BE2C (cell line): ENCODE measurements at regions not wholly inside any gene's neighbourhood (a gene's known extent, or its start where the extent isn't known, plus 50 kb on each side); places are given as distances from the start of the nearest gene placed in this dataset.
"Not testable (repeated sequence)": the region's sequence is repeated elsewhere in the genome, so short reads cannot be mapped to it uniquely, and the experiment has no call there.

Experiments
- DNase-seq: peaks from one replicate; pipeline ENCODE4 v3.0.0-alpha.2; 2020
- H3K27me3 ChIP-seq: fragments of 250-450 bp; sonication (Bioruptor Pico); 2 replicates; pipeline ENCODE4 v1.5.1; 2020; ENCODE audit warnings: mild to moderate bottlenecking
- H3K36me3 ChIP-seq: fragments of 250-450 bp; sonication (Bioruptor Pico); 2 replicates; pipeline ENCODE4 v1.5.1; 2020; ENCODE audit warnings: mild to moderate bottlenecking
- H3K4me1 ChIP-seq: fragments of 250-450 bp; sonication (Bioruptor Pico); 2 replicates; pipeline ENCODE4 v1.5.1; 2020
- H3K4me3 ChIP-seq: 2 replicates; pipeline ENCODE4 v1.5.1; 2011; ENCODE audit warnings: low read depth, low read length
- H3K9me3 ChIP-seq: fragments of 250-450 bp; sonication (Bioruptor Pico); 2 replicates; pipeline ENCODE4 v1.5.1; 2020
- TF ChIP-seq, protein P1 (sequence below): IDR thresholded peaks from 2 replicates; pipeline ENCODE4 v1.5.1; 2012; ENCODE audit warnings: mild to moderate bottlenecking, low read depth, low read length

DNA sequence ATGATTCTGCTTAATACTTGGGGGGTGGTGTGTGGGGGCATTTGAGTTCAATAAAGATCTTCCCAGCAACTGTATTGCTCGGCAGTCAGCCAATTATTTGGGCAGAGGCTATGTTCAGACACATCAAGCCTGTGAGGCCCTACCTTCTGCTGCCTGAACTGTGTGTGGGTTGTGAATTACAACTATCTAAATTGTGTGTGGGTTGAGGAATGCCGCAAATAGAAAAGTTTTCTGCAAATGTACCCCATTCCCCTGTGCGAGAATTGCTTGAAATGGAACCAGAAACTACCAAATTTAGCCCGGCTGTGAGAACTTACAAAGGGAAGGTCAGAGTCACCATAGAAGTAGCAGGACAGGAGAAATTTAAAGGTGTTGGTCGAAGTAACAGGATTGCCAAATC, 360.0 kb upstream of the PIK3R1 start:
- Histone ChIP-seq H3K27me3 (no peaks in the 10 kb centered on the region), H3K4me3 (no peak overlapping the region), H3K9me3 (no peaks in the 10 kb centered on the region), H3K36me3 (no peaks in the 10 kb centered on the region), H3K4me1 (no peaks in the 10 kb centered on the region)
- DNase-seq = no peak
- TF ChIP-seq, protein P1, sequence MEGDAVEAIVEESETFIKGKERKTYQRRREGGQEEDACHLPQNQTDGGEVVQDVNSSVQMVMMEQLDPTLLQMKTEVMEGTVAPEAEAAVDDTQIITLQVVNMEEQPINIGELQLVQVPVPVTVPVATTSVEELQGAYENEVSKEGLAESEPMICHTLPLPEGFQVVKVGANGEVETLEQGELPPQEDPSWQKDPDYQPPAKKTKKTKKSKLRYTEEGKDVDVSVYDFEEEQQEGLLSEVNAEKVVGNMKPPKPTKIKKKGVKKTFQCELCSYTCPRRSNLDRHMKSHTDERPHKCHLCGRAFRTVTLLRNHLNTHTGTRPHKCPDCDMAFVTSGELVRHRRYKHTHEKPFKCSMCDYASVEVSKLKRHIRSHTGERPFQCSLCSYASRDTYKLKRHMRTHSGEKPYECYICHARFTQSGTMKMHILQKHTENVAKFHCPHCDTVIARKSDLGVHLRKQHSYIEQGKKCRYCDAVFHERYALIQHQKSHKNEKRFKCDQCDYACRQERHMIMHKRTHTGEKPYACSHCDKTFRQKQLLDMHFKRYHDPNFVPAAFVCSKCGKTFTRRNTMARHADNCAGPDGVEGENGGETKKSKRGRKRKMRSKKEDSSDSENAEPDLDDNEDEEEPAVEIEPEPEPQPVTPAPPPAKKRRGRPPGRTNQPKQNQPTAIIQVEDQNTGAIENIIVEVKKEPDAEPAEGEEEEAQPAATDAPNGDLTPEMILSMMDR = no peak

DNA sequence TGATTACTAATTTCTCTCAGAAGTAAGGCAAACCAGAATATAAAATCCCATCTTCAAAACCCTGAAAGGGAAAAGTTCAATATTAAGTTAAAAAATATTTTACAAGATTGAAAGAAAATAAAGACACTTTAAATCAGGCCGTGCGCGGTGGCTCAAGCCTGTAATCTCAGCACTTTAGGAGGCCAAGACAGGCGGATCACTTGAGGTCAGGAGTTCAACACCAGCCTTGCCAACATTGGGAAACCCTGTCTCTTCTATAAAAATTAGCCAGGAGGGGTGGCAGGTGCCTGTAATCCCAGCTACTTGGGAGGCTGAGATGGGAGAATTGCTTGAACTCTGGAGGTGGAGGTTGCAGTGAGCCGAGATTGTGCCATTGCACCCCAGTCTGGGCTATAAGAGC, 364.6 kb upstream of the PIK3R1 start:
- H3K4me3 ChIP-seq, H3K36me3 ChIP-seq, DNase-seq, H3K4me1 ChIP-seq, H3K9me3 ChIP-seq, H3K27me3 ChIP-seq: not testable (repeated sequence)

DNA sequence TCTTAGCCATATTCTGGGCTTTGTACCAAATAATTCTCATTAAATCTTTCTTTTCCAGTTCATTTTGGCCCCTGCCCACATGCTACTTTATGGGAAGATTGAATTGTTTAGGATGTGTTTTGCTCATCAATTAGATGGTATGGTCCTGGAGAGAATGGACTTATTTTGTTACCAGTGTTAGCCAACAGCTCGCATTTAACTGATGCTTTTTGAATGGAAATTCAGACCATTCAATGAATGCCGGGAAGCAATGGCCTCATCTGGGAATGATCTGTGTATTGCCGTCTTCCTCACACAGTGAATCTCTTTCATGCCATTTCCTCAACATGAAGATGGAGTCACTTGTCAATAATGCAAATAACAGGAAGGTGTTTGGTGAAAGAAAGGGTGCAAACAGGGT, 370.6 kb upstream of the PIK3R1 start:
- no peak for DNase-seq
- H3K9me3 ChIP-seq = no peaks in the 10 kb centered on the region
- no peaks in the 10 kb centered on the region for H3K36me3 ChIP-seq
- H3K27me3 ChIP-seq = no peaks in the 10 kb centered on the region
- TF ChIP-seq, protein P1 = no peak
- no peaks in the 10 kb centered on the region for H3K4me1 ChIP-seq
- no peak overlapping the region for H3K4me3 ChIP-seq

DNA sequence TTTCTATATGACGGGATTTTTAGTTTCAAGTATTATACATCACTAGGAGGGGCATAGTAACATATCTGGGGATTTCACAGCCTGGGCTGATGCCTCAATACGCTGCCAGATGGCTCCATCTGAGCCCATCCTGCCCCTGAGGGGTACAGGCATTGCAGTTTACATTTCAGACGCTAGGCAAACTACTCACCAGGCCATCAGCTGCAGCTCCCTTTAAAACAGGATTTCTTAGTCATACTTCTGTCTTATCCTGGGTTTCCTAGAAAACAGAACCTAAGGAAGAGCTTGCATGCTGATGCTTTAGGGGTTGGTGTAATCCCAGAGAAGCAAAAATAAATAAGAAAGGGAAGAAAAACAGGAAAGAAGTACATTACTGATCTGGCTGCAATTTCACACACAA, 372.8 kb upstream of the PIK3R1 start:
- Histone ChIP-seq H3K4me3 (no peak overlapping the region), H3K9me3 (no peaks in the 10 kb centered on the region), H3K27me3 (no peaks in the 10 kb centered on the region), H3K36me3 (no peaks in the 10 kb centered on the region), H3K4me1 (no peaks in the 10 kb centered on the region)
- peak; percentile 48 for DNase-seq
- TF ChIP-seq, protein P1 = peak; percentile 64

DNA sequence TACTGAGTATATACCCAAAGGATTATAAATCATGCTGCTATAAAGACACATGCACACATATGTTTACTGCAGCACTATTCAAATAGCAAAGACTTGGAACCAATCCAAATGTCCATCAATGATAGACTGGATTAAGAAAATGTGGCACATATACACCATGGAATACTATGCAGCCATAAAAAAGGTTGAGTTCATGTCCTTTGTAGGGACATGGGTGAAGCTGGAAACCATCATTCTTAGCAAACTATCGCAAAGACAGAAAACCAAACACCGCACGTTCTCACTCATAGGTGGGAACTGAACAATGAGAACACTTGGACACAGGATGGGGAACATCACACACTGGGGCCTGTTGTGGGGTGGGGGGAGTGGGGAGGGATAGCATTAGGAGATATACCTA, 378.3 kb upstream of the PIK3R1 start:
- not testable (repeated sequence) for H3K27me3 ChIP-seq, H3K36me3 ChIP-seq, H3K4me3 ChIP-seq, DNase-seq, H3K9me3 ChIP-seq, H3K4me1 ChIP-seq

DNA sequence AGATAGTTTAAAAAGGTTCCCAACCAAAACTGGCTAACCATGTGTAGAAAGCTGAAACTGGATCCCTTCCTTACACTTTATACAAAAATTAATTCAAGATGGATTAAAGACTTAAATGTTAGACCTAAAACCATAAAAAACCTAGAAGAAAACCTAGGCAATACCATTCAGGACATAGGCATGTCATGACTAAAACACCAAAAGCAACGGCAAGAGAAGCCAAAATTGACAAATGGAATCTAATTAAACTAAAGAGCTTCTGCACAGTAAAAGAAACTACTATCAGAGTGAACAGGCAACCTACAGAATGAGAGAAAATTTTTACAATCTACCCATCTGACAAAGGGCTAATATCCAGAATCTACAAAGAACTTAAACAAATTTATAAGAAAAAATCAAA, 379.1 kb upstream of the PIK3R1 start:
- H3K36me3 ChIP-seq, H3K9me3 ChIP-seq, DNase-seq, H3K4me1 ChIP-seq, H3K27me3 ChIP-seq, H3K4me3 ChIP-seq: not testable (repeated sequence)

DNA sequence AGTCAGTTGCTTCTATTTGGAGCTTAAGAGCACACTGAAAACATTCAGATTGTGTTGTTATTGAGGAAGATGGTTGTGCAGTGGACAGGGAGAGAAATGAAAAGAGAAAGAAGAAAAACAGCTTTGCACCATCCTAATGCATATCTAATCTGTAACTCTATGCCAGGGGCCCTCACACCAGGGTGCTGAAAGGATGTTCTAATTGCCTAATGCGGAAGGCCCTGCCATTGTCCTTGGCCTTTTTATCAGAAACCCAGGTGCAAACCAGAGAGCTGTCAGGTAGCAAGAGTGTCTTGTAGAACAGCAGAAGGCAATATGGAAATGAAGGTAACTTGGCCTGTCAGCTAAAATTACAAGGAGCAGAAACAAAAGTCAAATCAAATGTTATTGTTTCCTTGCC, 384.5 kb upstream of the PIK3R1 start:
- H3K36me3 ChIP-seq = no peaks in the 10 kb centered on the region
- DNase-seq = no peak
- no peaks in the 10 kb centered on the region for H3K27me3 ChIP-seq
- no peaks in the 10 kb centered on the region for H3K4me1 ChIP-seq
- H3K9me3 ChIP-seq = no peaks in the 10 kb centered on the region
- TF ChIP-seq, protein P1 = no peak
- no peak overlapping the region for H3K4me3 ChIP-seq

DNA sequence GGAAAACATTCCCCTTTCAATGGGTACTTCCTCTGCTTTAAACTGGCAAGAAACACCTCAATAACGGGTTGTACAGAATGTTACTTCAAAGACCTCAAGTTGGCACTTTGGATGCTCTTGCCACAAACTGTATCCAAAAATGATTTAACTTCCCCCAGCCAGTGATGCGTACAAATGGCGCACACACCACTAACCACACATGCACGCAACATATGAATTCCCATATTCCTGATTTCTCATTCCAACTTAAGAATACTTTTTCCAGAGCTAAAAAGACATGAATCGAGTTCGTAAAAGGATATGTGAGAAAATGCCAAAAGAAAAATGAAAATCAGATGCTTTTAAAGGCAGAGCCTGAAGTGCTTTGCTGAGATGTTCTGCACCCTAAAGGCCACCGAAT, 388.0 kb upstream of the PIK3R1 start:
- TF ChIP-seq, protein P1 = no peak
- no peak for DNase-seq
- Histone ChIP-seq H3K27me3 (no peaks in the 10 kb centered on the region), H3K4me3 (no peak overlapping the region), H3K9me3 (no peaks in the 10 kb centered on the region), H3K36me3 (no peaks in the 10 kb centered on the region), H3K4me1 (no peaks in the 10 kb centered on the region)
